Neural progenitor cell (in vitro differentiated cells): ENCODE measurements at regions not wholly inside any gene's neighbourhood (a gene's known extent, or its start where the extent isn't known, plus 50 kb on each side); places are given as distances from the start of the nearest gene placed in this dataset.

ENCODE experiments used
- DNase-seq: peaks from one replicate; pipeline ENCODE4 v3.0.0-alpha.2; 2016; ENCODE audit warnings: low spot score
- H2AFZ ChIP-seq: fragments of 200-600 bp; sonication (generic); replicated peaks from 2 replicates; pipeline ENCODE4 v1.6.1; 2016; ENCODE audit warnings: antibody characterized with exemption
- H3F3A ChIP-seq: fragments of 200-600 bp; sonication (generic); 2 replicates; pipeline ENCODE4 v1.6.1; 2016; ENCODE audit warnings: antibody characterized with exemption, low read depth
- H3K27ac ChIP-seq: fragments of 200-600 bp; sonication (generic); 2 replicates; pipeline ENCODE4 v1.5.1; 2016; ENCODE audit warnings: mild to moderate bottlenecking
- H3K27me3 ChIP-seq: fragments of 200-600 bp; sonication (generic); 2 replicates; pipeline ENCODE4 v1.6.1; 2016; ENCODE audit warnings: mild to moderate bottlenecking, moderate library complexity
- H3K36me3 ChIP-seq: fragments of 200-600 bp; sonication (generic); 2 replicates; pipeline ENCODE4 v1.5.1; 2016
- H3K4me1 ChIP-seq: fragments of 200-600 bp; sonication (generic); 2 replicates; pipeline ENCODE4 v1.6.1; 2016; ENCODE audit warnings: mixed run types
- H3K4me2 ChIP-seq: fragments of 200-600 bp; sonication (generic); 2 replicates; pipeline ENCODE4 v1.6.1; 2016
- H3K4me3 ChIP-seq: fragments of 200-600 bp; sonication (generic); 2 replicates; pipeline ENCODE4 v1.5.1; 2016
- H3K79me2 ChIP-seq: fragments of 200-600 bp; sonication (generic); 2 replicates; pipeline ENCODE4 v1.6.1; 2016; ENCODE audit warnings: low read depth
- H3K9ac ChIP-seq: fragments of 200-600 bp; sonication (generic); 2 replicates; pipeline ENCODE4 v1.6.1; 2016
- H3K9me3 ChIP-seq: fragments of 200-600 bp; sonication (generic); 2 replicates; pipeline ENCODE4 v1.5.1; 2016; ENCODE audit warnings: low read depth
- H4K20me1 ChIP-seq: fragments of 200-600 bp; sonication (generic); 2 replicates; pipeline ENCODE4 v1.6.1; 2016; ENCODE audit warnings: low read depth
- H3K27ac Mint-ChIP-seq: 3 replicates; pipeline ENCODE4 v1.8.0; 2021; ENCODE audit warnings: mixed read lengths
- H3K27me3 Mint-ChIP-seq: 2 replicates; pipeline ENCODE4 v1.8.0; 2022; ENCODE audit warnings: low read depth, mild to moderate bottlenecking, inconsistent platforms, moderate library complexity, mixed read lengths; ENCODE audit not compliant: insufficient read depth
- H3K36me3 Mint-ChIP-seq: 3 replicates; pipeline ENCODE4 v1.8.0; 2021; ENCODE audit warnings: mixed read lengths
- H3K4me1 Mint-ChIP-seq: 3 replicates; pipeline ENCODE4 v1.8.0; 2021; ENCODE audit warnings: mixed read lengths
- H3K4me3 Mint-ChIP-seq: 3 replicates; pipeline ENCODE4 v1.8.0; 2021; ENCODE audit warnings: mild to moderate bottlenecking, moderate library complexity, mixed read lengths
- H3K9me3 Mint-ChIP-seq: 3 replicates; pipeline ENCODE4 v1.8.0; 2020; ENCODE audit warnings: mixed read lengths
- EZH2 ChIP-seq: fragments of 200-600 bp; sonication (generic); IDR thresholded peaks from 2 replicates; pipeline ENCODE4 v1.6.1; 2017; ENCODE audit warnings: antibody characterized with exemption, mild to moderate bottlenecking, moderate library complexity
- EZH2phosphoT487 ChIP-seq: fragments of 200-600 bp; sonication (generic); IDR thresholded peaks from 2 replicates; pipeline ENCODE4 v1.6.1; 2017; ENCODE audit warnings: antibody characterized with exemption
- TF ChIP-seq, protein P1 (sequence below): fragments of 200-600 bp; sonication (generic); IDR thresholded peaks from 2 replicates; pipeline ENCODE4 v1.5.1; 2017; ENCODE audit warnings: antibody characterized with exemption, mild to moderate bottlenecking

DNA sequence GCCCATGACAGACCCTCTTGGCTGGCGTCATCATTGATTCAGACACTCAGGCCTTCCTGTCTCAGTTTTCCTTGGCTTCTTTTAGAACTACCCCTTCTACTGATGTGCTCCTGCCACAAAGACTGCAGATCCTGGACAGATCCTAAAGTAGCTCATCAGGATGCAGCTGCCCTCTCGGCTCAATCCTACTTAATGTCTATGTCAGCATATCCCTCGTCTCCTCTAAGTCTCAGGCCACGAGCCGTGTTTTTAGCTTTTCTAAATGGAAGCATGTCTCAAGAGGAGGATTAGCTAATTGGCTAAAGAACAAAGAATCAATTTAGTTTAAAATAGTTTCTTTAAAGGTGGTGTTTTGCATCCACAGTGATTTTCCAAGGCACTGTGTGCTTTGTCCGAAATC lies 447.7 kb downstream of the STIM2 start:
- H3K4me3 Mint-ChIP-seq: no peak overlapping the region
- no peaks in the 10 kb centered on the region for H4K20me1 ChIP-seq
- H3K4me1 Mint-ChIP-seq: peaks cover 7% of the 10 kb centered on the region
- no peaks in the 10 kb centered on the region for H3K27me3 Mint-ChIP-seq
- H3K36me3 Mint-ChIP-seq: no peaks in the 10 kb centered on the region
- no peaks in the 10 kb centered on the region for H3K36me3 ChIP-seq
- no peaks in the 10 kb centered on the region for H3K9me3 ChIP-seq
- no peaks in the 10 kb centered on the region for H3K27me3 ChIP-seq
- DNase-seq: peak; percentile 33
- H3K9me3 Mint-ChIP-seq: peaks cover 2% of the 10 kb centered on the region
- no peak for TF ChIP-seq EZH2phosphoT487
- no peak for TF ChIP-seq EZH2
- TF ChIP-seq, protein P1, sequence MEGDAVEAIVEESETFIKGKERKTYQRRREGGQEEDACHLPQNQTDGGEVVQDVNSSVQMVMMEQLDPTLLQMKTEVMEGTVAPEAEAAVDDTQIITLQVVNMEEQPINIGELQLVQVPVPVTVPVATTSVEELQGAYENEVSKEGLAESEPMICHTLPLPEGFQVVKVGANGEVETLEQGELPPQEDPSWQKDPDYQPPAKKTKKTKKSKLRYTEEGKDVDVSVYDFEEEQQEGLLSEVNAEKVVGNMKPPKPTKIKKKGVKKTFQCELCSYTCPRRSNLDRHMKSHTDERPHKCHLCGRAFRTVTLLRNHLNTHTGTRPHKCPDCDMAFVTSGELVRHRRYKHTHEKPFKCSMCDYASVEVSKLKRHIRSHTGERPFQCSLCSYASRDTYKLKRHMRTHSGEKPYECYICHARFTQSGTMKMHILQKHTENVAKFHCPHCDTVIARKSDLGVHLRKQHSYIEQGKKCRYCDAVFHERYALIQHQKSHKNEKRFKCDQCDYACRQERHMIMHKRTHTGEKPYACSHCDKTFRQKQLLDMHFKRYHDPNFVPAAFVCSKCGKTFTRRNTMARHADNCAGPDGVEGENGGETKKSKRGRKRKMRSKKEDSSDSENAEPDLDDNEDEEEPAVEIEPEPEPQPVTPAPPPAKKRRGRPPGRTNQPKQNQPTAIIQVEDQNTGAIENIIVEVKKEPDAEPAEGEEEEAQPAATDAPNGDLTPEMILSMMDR: no peak
- no peak overlapping the region for H3K9ac ChIP-seq
- H3K4me3 ChIP-seq: no peak overlapping the region
- peak overlapping the region; percentile 22 for H3K27ac Mint-ChIP-seq
- H3F3A ChIP-seq: peaks cover 3% of the 10 kb centered on the region
- peak overlapping the region; percentile 81 for H2AFZ ChIP-seq
- H3K4me1 ChIP-seq: peaks cover 15% of the 10 kb centered on the region
- H3K4me2 ChIP-seq: peak overlapping the region; percentile 44
- H3K79me2 ChIP-seq: no peaks in the 10 kb centered on the region
- no peak overlapping the region for H3K27ac ChIP-seq

DNA sequence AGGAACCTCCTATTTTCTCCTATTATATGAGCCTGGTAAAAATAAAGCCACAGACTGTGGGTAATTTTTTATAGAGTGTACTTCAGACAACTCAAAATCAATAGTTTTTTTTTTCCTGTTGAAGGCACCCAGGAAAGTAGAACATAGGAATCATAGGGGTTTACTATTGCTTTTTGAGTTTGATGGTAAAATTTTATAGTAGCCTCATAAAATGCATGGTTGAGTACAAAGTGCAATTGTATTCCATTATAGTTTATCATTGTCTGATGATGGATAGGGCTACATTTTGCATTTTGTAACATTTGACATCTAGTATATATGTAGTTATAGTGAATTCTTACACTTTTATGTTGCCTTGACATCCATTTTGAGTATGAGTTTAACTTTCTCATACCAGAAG lies 455.0 kb downstream of the STIM2 start:
- H3K9ac ChIP-seq: no peak overlapping the region
- peaks cover 25% of the 10 kb centered on the region for H3K4me1 ChIP-seq
- H3K27ac Mint-ChIP-seq: no peak overlapping the region
- no peak for TF ChIP-seq EZH2
- TF ChIP-seq, protein P1: no peak
- no peak for TF ChIP-seq EZH2phosphoT487
- no peaks in the 10 kb centered on the region for H3K36me3 Mint-ChIP-seq
- no peaks in the 10 kb centered on the region for H4K20me1 ChIP-seq
- no peak overlapping the region for H3K4me3 Mint-ChIP-seq
- no peaks in the 10 kb centered on the region for H3K36me3 ChIP-seq
- H3K4me1 Mint-ChIP-seq: peaks cover 10% of the 10 kb centered on the region
- H3K4me3 ChIP-seq: no peak overlapping the region
- peaks cover 11% of the 10 kb centered on the region for H3F3A ChIP-seq
- no peak overlapping the region for H3K4me2 ChIP-seq
- H3K9me3 ChIP-seq: no peaks in the 10 kb centered on the region
- no peak overlapping the region for H2AFZ ChIP-seq
- DNase-seq: no peak
- no peaks in the 10 kb centered on the region for H3K27me3 ChIP-seq
- peaks cover 2% of the 10 kb centered on the region for H3K9me3 Mint-ChIP-seq
- H3K27ac ChIP-seq: no peak overlapping the region
- H3K27me3 Mint-ChIP-seq: no peaks in the 10 kb centered on the region
- H3K79me2 ChIP-seq: no peaks in the 10 kb centered on the region

DNA sequence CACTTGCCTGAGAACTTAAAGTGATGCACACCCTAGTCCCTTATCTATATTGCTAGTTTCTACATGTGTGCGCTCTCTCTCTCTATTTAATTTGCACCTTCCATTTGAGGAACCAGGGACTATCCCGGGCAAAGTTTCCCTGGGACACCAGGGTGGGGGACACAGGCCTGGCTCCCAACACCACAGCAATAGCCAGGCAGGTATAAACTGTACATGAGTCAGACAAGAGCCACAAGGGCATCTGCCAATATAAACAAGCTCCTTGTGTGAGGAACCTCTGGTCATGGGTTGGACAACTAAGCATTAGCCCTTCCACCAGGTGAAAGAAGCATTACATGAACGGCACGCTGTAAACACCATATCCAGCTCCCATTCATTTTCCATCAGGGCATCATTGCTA lies 455.5 kb downstream of the STIM2 start:
- Histone ChIP-seq H3K79me2 (no peaks in the 10 kb centered on the region), H2AFZ (no peak overlapping the region), H3K27ac (no peak overlapping the region), H3K36me3 (no peaks in the 10 kb centered on the region), H3K9me3 (no peaks in the 10 kb centered on the region), H3K9ac (no peak overlapping the region), H3K4me1 (peaks cover 25% of the 10 kb centered on the region), H4K20me1 (no peaks in the 10 kb centered on the region), H3K4me2 (no peak overlapping the region), H3F3A (peaks cover 11% of the 10 kb centered on the region), H3K4me3 (no peak overlapping the region), H3K27me3 (no peaks in the 10 kb centered on the region)
- no peak for DNase-seq
- no peaks in the 10 kb centered on the region for H3K27me3 Mint-ChIP-seq
- no peak overlapping the region for H3K27ac Mint-ChIP-seq
- no peaks in the 10 kb centered on the region for H3K36me3 Mint-ChIP-seq
- H3K4me3 Mint-ChIP-seq: no peak overlapping the region
- TF ChIP-seq EZH2 (no peak), EZH2phosphoT487 (no peak)
- TF ChIP-seq, protein P1: no peak
- H3K4me1 Mint-ChIP-seq: peaks cover 10% of the 10 kb centered on the region
- peaks cover 2% of the 10 kb centered on the region for H3K9me3 Mint-ChIP-seq
